Natural killer cell (primary cell): ENCODE measurements at regions not wholly inside any gene's neighbourhood (a gene's known extent, or its start where the extent isn't known, plus 50 kb on each side); places are given as distances from the start of the nearest gene placed in this dataset.

Experiments used
- ATAC-seq, 3 donors: fragments of 150-1000 bp in 2 of 3; fragments of 200-7000 bp in 1 of 3; cut with Tn5 transposase; 1 replicate in 1 of 3; 2 replicates in 2 of 3; pipeline ENCODE4 v1.10.0; 2021; ENCODE audit warnings: mild to moderate bottlenecking in 2 of 3, moderate library complexity in 2 of 3
- DNase-seq, 2 donors: peaks; one replicate each; pipeline versions ENCODE4 v3.0.0 to v3.0.0-alpha.2; 2013 to 2021; ENCODE audit warnings: mixed read lengths in 1 of 2
- H3K27ac ChIP-seq: one replicate; pipeline ENCODE4 v1.5.1; 2013; ENCODE audit warnings: mild to moderate bottlenecking, low read length
- H3K27me3 ChIP-seq: one replicate; pipeline ENCODE4 v1.6.1; 2013; ENCODE audit warnings: low read length; ENCODE audit not compliant: control insufficient read depth, insufficient read depth
- H3K36me3 ChIP-seq: one replicate; pipeline ENCODE4 v1.6.1; 2013; ENCODE audit warnings: low read length; ENCODE audit not compliant: control insufficient read depth, insufficient read depth
- H3K4me1 ChIP-seq: one replicate; pipeline ENCODE4 v1.6.1; 2013; ENCODE audit warnings: low read length; ENCODE audit not compliant: control insufficient read depth, insufficient read depth
- H3K4me3 ChIP-seq: one replicate; pipeline ENCODE4 v1.5.1; 2013; ENCODE audit warnings: low read length
- H3K9me3 ChIP-seq: one replicate; pipeline ENCODE4 v1.6.1; 2013; ENCODE audit warnings: low read length; ENCODE audit not compliant: control insufficient read depth, insufficient read depth
- H3K27ac Mint-ChIP-seq, 2 donors: one replicate each; pipeline ENCODE4 v1.8.0; 2022; ENCODE audit warnings: mild to moderate bottlenecking in 2 of 2, mixed read lengths in 2 of 2, moderate library complexity in 1 of 2
- H3K27me3 Mint-ChIP-seq, 2 donors: one replicate each; pipeline ENCODE4 v1.8.0; 2022; ENCODE audit warnings: low read depth in 2 of 2, mixed read lengths in 2 of 2
- H3K36me3 Mint-ChIP-seq: one replicate; pipeline ENCODE4 v1.8.0; 2022; ENCODE audit warnings: mixed read lengths
- H3K4me1 Mint-ChIP-seq, 2 donors: one replicate each; pipeline ENCODE4 v1.8.0; 2022; ENCODE audit warnings: mixed read lengths in 2 of 2
- H3K4me3 Mint-ChIP-seq: one replicate; pipeline ENCODE4 v1.8.0; 2022; ENCODE audit warnings: mild to moderate bottlenecking, moderate library complexity, mixed read lengths
- H3K9me3 Mint-ChIP-seq, 2 donors: one replicate each; pipeline ENCODE4 v1.8.0; 2022; ENCODE audit warnings: mixed read lengths in 2 of 2
- CTCF ChIP-seq: fragments of 200-600 bp; IDR thresholded peaks from one replicate; pipeline ENCODE4 v1.8.0; 2022; ENCODE audit warnings: antibody characterized with exemption
- WGBS: methylation state at CpG from one replicate; pipeline ENCODE4 v1.1.7; 2013; ENCODE audit warnings: missing lambda C conversion rate; ENCODE audit not compliant: insufficient coverage; 5-methylcytosine and 5-hydroxymethylcytosine counted together
- intact Hi-C: fragments of 100-400 bp; cut with micrococcal nuclease; formaldehyde crosslinking; loops from one replicate; pipeline ENCODE4 v1.14.2; 2022

GRCh38 chr1:163821679-163822078, 499.9 kb downstream of the NUF2 start:
- Mint-ChIP-seq H3K27me3 (no peaks in the 10 kb centered on the region), H3K9me3 (no peaks in the 10 kb centered on the region), H3K27ac (no peak overlapping the region), H3K36me3 (no peaks in the 10 kb centered on the region), H3K4me3 (no peak overlapping the region), H3K4me1 (no peaks in the 10 kb centered on the region)
- no peaks in the 10 kb centered on the region for H3K9me3 ChIP-seq
- H3K27me3 ChIP-seq, result no peaks in the 10 kb centered on the region
- ATAC-seq (no peak), DNase-seq (no peak)
- TF ChIP-seq CTCF, result no peak
- no peaks in the 10 kb centered on the region for H3K4me1 ChIP-seq
- no peaks in the 10 kb centered on the region for H3K36me3 ChIP-seq
- H3K27ac ChIP-seq, result no peak overlapping the region
- intact Hi-C loops, result no loop called here
- no peak overlapping the region for H3K4me3 ChIP-seq

- Histone ChIP-seq H3K27ac (no peak overlapping the region), H3K4me3 (no peak overlapping the region), H3K36me3 (no peaks in the 10 kb centered on the region), H3K27me3 (no peaks in the 10 kb centered on the region), H3K4me1 (no peaks in the 10 kb centered on the region), H3K9me3 (no peaks in the 10 kb centered on the region)
- no peak for DNase-seq
- no peak for ATAC-seq
- intact Hi-C loops, result no loop called here
- no peak for TF ChIP-seq CTCF
- H3K27me3 Mint-ChIP-seq, result no peaks in the 10 kb centered on the region
- no peaks in the 10 kb centered on the region for H3K4me1 Mint-ChIP-seq
- no peaks in the 10 kb centered on the region for H3K36me3 Mint-ChIP-seq
- no peak overlapping the region for H3K27ac Mint-ChIP-seq
- no peaks in the 10 kb centered on the region for H3K9me3 Mint-ChIP-seq
- H3K4me3 Mint-ChIP-seq, result no peak overlapping the region
These were observed 501.3 kb downstream of the NUF2 start for GRCh38 chr1:163823017-163823416.

- H3K4me1 ChIP-seq, result no peaks in the 10 kb centered on the region
- Mint-ChIP-seq H3K27me3 (no peaks in the 10 kb centered on the region), H3K27ac (no peak overlapping the region), H3K9me3 (no peaks in the 10 kb centered on the region), H3K4me1 (no peaks in the 10 kb centered on the region), H3K4me3 (no peak overlapping the region), H3K36me3 (no peaks in the 10 kb centered on the region)
- no peak overlapping the region for H3K4me3 ChIP-seq
- intact Hi-C loops, result no loop called here
- H3K27ac ChIP-seq, result no peak overlapping the region
- no peaks in the 10 kb centered on the region for H3K36me3 ChIP-seq
- DNase-seq, result no peak
- H3K27me3 ChIP-seq, result no peaks in the 10 kb centered on the region
- no peak for TF ChIP-seq CTCF
- ATAC-seq, result no peak
- WGBS, result 64% methylated on average over 1 of the region's 1 CpG
- no peaks in the 10 kb centered on the region for H3K9me3 ChIP-seq
These were observed 502.3 kb downstream of the NUF2 start for GRCh38 chr1:163824006-163824405.

GRCh38 chr1:163824490-163824889, 502.7 kb downstream of the NUF2 start:
- DNase-seq (no peak), ATAC-seq (no peak)
- H3K4me3 Mint-ChIP-seq, result no peak overlapping the region
- 86% methylated on average over 3 of the region's 3 CpGs for WGBS
- Histone ChIP-seq H3K27ac (no peak overlapping the region), H3K4me1 (no peaks in the 10 kb centered on the region), H3K27me3 (no peaks in the 10 kb centered on the region), H3K9me3 (no peaks in the 10 kb centered on the region), H3K4me3 (no peak overlapping the region), H3K36me3 (no peaks in the 10 kb centered on the region)
- H3K27ac Mint-ChIP-seq, result no peak overlapping the region
- TF ChIP-seq CTCF, result no peak
- intact Hi-C loops, result no loop called here
- no peaks in the 10 kb centered on the region for H3K4me1 Mint-ChIP-seq
- H3K27me3 Mint-ChIP-seq, result no peaks in the 10 kb centered on the region
- H3K9me3 Mint-ChIP-seq, result no peaks in the 10 kb centered on the region
- H3K36me3 Mint-ChIP-seq, result no peaks in the 10 kb centered on the region
